ENCODE measurements at regions not wholly inside any gene's neighbourhood (a gene's known extent, or its start where the extent isn't known, plus 50 kb on each side); places are given as distances from the start of the nearest gene placed in this dataset.
"Not testable (repeated sequence)": the region's sequence is repeated elsewhere in the genome, so short reads cannot be mapped to it uniquely, and the experiment has no call there.

DNA sequence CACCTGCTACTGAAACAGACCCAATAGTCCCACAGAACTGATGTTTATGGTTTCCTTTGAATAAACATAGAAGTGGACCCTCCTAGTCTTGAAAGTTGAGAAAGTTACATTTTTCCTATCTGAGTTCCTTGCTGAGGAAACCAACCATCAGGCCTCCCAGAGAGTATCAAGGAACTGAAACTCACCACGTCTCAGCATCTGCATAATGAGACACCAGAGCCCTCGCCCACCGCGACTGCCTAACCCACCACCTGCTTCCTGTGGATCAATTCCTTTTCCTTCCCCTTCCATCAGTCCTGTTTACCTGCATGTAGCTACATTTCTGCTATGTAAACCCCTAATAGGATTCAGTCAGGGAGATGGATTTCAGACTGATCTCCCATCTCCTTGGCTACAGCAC is 443.2 kb upstream of the TMEM132C start:
- DNase-seq = no peak

DNA sequence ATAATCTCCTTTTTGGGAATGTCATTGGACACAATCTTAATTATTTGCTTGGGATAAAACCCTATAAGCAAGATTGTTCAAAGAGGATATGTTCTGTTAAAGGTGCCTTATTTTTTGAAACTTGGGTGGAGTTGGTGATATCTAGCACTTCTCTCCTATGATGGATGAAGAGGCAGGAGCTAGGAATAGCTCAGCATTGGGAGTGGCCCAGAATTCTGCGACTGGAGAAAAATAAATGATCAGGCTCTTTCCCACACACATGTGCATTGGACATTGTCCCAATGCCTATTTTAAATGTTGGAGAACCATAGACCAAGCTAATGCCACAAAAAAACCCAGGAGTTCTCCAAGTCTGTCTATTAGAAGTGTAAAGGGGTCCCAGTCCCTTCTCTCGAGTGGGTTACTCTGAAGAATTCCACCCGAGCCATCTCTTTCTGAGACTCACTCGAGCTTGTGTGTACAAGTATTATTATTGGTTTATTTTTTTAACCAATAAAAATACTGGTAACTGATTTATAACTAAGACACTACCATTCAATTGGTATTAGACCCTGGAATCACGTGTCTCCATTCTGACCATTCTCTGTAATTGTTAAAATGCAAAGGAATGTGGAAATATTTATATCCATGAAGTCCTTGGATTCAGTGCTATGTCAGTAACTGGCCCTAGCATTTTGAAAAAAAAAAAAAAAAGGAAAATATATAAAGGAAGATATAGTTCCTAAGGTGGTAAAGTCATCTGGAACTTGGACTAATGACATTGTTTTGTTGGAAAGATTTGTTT is 437.5 kb upstream of the TMEM132C start:
- DNase-seq = no peak

DNA sequence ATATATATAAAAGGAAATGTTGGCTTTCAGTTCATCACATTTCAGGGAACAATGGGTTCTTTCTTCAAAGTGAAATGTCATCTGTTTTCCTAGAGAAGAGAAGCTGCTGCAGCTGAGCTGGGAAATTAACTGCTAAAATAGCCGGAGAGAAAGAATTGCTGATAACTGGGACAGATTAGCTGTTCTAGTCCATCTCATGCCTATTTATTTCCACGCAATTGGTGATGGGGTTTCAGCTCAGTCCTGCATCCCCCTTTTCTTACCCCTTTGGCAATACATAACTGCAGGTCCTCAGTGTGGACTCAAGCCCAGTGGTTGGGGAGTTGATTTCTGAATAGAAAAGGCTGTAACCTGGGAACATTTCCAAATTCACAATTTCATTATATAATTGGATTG is 436.9 kb upstream of the TMEM132C start:
- no peak for DNase-seq

DNA sequence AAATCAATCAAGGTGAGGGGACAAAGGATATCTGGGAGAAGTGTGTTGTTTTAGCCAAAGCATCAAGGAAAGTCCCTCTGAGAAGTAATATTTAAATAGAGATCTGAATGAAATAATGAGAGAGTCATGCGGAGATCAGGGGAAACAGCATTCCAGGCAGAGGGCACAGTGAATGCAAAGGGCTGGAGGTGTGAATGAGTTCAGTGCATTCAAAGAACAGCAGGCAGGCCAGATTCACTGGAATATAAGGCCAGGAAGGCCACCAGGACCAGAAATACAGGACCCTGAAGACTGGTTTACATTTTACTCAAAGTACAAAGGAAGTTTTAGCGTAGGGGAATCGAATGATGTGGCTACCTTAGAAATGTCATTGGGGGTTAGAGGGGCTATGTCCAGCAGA is 436.2 kb upstream of the TMEM132C start:
- DNase-seq = no peak

DNA sequence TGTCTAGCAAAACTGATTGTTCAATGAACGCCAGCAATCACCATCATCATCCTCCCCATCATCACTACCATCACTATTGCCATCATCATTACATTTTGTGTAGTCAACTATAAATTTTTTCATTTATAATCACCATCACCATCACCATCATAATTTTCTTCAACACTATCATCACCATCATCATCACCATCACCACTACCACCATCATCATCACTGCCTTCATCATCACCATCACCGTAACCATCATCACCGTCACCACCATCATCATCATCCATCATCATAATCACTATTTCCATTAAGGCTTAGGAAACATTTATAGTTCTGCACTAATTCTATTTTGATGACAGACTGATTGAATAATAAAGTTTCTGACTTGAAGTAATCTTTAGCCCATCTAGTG is 434.8 kb upstream of the TMEM132C start:
- no peak for DNase-seq

DNA sequence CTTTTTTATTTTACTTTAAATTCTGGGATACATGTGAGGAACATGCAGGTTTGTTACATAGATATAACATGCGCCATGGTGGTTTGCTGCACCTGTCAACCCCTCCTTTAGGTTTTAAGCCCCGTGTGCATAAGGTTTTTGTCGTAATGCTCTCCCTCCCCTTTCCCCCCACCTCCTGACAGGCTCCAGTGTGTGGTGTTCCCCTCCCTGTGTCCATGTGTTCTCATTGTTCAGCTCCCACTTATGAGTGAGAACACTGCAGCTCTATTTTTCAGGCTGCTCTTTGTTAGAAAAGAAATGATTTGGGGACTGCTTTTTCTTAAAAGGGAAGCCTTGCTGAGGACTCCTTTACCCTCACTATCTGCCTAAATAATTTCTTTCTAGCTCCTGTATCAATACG is 430.2 kb upstream of the TMEM132C start:
- DNase-seq = not testable (repeated sequence)

DNA sequence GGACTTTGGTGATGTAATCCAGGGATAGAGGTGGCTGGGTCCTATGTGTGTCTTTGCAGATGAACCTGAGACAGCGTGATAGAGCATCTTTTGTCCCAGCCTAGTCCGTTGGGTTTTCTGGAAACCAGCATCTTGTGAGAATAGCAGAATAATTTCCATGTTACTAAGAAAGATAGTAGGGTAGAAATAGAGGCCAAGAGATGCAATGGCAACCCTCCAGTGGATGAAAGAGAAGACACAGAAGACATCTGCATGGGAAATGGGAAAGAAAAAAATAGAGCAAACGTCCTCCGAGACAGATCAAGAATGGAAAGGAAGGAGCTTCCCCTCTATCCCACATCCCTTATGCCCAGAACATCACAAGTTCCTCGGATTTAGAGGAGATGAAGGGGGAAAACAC is 409.3 kb upstream of the TMEM132C start:
- DNase-seq = no peak

DNA sequence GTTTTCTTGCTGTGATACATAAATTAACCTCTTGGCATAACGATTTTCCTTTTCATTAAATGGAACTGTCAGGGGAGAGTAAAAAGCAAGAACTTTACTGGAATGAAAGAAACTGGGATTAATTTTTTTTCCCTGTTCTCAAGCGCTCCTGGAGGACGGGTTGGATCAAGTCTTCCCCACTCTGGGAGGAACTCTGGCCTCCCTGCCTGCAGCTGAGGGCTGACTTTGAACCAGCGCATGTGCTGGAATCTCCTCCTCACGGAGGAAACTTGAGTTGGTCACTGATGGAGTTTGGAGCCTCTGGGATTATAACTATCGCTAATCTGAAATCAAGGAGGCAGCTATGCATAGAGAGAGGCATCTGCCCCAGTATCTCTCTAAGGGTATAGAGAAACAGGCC is 406.4 kb upstream of the TMEM132C start:
- DNase-seq = no peak

DNA sequence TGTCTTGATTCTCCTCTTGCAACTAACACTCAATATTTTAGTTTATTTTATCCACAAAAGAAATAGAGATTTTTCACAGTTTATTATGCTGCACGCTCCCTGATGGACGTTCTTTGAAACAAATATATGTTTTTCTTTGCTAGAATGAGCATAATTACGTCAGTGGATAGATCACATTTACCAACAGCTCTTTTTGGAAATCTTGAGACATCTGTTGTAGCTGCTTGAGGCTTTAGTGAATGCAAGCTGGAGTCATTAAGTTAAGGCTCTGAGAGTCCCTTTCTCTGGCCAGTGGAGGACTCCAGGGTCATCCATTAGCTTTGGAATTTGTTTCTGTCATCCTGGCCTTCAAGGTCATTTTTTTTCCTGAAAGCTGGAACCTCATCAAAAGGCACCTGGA is 405.6 kb upstream of the TMEM132C start:
- DNase-seq = no peak

DNA sequence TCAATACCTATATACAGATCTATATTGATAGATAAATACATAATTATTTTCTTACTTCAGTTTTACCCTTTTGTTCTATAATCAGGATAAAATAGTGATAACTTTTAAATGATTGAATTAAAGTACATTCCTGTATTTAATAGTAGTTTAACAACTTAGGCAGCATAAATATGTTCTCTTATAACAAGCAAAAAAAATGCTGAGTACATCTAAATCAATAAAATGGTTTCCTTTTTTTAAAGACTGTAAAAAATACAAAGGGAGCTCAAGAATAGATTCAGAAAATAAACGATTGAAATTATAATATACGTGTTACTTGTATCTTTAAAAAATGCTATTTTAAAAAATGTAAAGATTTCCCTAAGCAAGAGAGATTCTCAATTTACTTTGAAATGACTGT is 393.7 kb upstream of the TMEM132C start:
- DNase-seq = no peak

DNA sequence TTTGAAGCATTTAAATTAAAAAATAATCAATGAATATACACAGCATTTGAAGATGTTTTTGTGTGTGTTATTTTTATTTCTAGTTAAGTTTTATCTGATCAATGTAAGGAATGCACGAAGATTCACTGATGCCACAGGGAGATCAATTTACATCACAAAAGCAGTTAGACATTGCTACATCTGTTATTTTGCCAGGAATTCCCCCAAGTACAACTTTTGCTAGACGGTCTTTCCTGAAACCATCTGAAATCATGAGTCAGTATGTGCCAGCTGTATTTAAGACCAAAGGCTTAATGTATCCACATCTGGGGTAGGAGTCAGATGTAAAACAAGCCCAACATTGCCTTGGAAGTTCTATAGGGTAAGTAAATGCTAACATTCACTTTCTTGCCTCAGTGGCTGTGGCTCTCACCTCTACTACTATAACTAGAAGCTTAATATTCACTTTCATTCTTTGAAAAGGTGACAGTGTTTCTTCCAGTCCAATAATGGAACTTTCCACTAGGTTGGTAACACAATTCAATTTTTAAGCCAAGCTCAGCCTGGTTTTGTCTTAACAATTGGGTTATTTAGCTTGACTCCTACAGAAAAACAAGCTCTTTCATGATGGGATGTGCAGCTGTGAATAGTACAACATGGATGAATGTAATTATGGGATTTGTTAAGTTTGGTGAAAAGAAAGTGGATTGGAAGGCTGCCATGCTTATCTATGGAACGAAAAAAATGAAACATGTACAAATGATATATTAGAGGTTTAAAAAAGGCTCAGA is 385.4 kb upstream of the TMEM132C start:
- DNase-seq = no peak

DNA sequence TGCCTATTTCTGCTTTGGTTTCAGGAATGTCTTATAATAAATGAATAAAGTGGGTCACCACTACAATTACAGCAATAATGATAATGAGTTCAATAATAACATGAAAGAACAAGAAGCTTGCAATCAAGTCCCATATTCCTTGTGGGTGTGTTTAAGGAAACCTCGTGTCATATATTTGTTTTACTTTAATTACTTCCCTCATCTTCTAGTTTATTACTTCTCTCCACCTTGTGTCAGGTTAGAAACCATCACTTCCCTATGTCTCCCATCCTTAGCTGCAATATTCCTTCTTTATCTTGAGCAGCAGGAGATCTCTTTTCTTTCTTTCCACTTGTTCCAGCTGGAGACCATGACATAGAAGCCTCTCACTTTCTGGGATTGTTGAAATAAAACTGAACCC is 384.0 kb upstream of the TMEM132C start:
- no peak for DNase-seq

DNA sequence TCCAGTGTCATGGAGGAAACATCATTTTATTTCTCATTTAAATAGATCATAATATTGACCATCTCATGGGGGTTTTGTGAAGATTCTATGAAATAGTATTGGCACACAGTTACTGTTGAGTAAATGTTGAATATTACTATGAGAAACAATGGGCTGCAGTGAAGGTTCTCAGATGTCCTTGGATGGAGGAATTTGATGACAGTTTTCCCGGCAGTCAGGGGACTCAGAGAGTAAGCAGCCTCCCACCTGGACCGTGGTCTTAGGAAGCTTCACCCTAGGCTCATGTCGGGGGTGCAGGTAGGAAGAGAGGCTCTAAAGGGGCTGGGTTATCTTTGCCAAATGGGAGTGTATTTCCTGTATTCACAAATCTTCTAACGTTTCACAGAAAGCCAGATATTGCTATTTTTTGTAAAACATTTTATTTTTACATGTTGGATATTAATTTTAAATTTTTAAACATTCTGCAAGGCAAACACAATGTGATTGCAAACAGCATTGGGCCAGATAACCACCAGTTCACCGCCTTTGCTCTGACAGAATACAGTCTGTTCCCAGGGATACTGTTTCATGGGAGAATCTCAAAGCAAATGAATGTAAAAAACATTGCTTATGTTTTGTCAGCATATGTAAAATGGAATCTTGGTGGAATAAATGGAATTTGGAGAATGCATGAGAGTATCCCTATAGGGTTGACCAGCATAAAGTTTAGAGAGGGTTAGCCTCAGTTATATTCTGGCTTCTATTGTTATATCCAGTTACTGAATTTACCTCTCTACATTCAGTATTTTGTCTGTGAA is 380.8 kb upstream of the TMEM132C start:
- DNase-seq = no peak

DNA sequence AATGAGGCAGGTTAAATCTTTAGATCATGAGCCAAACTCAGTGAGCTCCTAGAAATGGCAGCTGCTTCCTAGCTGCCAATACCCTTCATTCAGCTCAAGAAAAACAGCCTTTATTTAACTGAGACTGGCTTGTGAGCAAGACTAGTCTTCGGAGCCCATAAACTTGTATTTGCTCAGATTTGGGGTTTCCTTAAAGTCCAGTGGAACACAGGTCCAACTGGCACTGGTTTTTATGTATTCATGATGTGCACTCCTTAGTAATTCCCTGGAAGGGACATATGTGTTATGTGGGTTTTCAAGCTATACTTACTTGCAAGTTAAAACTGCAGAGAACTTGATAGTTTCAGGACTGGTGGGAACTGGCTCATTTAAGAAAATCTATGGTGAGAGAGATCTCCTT is 380.1 kb upstream of the TMEM132C start:
- no peak for DNase-seq

DNA sequence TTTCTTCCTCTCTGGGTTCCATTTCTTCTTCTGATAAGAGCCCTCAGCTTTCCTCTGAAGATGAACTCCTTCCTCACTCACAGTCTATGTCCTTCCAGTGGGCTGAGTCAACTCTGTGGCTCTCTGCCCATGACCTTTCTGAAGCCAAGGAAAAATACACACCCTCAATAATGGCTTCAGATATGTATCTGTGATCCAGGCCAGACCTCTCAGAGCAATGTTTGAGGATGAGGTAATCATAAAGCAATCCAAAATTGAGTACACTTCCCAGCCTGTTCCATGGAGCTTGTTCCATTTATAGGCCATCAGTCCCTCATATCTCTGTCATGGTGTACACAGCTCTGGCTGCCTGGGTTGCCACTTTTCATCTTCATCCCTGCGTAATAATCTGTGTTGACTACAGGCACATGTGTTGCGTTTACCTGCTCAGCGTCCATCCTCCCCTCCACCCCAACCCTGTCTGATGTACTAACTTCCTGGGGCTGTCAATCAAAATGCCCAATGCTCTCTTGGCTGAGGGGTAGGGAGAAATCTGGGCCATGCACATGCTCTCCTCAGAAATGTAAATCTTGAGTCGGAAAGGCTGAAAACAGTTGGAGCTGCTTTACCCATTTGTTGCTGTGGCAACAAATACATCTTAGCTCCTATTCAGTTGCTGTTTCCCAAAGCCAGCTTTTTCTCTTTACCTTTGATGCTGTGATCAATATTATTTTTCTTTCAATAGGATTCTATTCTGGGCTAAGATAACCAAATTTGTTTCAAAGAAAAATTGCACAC is 377.8 kb upstream of the TMEM132C start:
- no peak for DNase-seq

DNA sequence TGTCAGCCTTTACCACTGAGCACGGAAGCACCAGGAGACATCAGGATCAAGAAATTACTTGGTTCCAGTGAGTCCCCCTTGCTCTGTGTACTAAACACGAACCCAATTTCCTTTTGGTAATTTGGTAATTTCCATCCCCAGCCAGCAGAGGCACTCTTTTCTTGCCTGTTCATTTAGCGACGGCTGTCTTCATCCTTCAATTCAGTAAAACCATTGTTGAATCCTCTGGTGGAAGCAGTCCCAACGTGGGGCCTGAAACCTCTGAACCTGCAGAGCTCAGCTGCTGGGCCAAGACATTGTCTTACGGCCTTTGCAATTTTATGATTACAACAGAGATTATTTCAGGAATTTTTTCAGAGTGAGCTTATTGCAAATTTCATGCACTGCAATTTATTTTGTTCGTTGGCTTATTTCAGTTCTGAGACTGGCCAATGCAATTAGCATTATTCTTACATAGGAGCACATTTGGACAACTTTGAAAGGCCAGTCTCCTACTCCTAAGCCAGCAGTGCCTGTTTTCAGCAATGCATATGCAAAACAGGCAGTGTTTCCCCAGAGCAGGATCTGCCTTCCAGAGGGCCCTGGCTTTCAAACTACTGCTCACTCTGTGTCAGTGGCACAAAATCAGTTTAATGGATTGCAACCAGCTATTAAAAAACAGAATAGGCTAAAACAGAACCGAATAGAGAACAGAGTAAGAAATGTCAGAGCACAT is 372.9 kb upstream of the TMEM132C start:
- no peak for DNase-seq

DNA sequence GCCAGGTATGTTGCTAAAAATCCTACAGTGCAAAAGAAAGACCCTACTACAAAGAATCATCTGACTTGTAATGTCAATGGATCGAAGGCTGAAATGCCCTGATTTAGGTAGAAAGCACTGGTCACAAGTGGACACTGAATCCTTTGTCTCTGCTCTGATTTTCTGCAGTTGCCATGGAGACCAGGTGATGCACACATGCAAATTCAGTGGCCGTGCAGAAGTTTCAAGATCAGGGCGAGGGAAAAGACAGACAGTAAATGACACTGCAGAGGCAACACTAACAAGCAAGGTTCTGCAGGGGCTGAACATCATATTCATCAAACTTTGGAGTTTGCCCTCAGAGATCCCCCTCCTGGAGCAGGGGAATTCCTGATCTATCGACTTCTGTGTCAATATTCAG is 370.3 kb upstream of the TMEM132C start:
- DNase-seq = no peak

DNA sequence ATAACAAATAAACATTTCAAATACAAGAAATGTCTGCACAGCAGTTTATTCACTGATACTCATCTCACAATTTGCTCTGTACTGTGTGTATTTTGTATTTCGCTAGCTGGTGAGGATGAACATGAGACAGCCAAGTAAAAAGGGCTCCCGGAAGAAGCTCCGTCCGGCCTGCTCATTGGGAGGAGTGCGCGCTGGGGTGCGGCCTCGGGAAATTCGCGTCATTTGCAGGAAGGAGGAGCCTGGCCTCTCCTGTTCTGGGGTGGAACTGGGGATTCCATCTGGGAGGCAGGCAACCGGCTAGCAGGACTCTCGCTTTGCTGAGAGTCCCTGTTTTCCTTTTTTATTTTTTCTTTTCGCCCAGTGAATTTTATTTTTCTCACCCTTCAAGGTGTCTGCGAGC is 368.4 kb upstream of the TMEM132C start:
- no peak for DNase-seq

DNA sequence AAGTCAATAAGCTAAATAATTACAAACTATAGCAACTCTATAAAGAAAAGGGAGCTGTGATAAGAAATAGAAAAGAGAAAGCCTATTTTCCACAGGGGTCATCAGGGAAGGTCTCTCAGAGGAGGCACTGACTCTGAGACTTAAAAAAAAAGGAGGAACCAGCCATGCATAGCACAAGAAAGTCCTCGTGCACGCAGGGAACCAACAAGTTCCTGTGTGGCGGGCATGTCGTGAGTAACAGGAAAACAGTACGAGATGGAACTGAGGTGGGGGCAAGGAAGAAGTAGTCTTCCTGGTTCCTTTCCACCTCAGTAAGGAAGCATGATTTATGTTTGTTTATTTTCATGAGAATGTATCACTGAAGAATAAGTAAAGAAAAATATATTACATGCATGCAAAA is 367.0 kb upstream of the TMEM132C start:
- no peak for DNase-seq

DNA sequence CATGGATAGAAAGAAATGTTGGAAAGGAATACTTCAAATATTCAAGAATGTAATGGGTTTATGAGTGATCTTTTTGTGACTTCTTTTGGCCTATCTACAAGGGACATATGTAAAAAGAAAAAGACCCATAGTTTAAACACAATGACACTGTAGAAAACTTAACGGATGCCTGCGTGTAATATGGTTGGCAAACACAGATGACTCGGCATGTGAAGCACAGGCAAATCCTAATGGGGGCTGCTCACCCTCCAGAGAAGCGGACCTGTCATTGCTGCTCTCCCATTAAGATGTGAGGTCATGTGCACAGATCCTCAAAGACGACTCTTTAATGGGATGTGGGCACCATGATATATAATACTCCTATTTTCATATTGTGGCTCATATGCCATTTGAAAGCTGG is 366.6 kb upstream of the TMEM132C start:
- DNase-seq = no peak

DNA sequence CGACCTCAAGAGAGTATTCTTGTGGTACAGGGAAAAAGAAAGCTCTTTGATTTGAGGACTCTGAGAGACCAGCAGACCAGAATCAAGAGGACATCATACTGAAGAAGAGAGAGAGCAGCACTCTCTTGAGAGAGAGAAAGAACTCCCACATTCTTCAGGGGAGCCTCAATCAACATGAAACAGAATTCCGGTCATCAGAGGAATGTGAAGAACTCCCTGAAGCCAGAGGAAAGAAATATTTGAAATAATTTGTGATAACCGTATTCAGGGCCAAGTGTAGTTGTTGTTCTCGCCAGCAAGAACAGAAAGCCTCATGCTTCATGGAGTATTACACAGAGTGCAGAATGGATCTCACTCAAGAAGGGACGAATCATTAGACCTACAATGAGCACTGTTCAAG is 363.8 kb upstream of the TMEM132C start:
- no peak for DNase-seq

DNA sequence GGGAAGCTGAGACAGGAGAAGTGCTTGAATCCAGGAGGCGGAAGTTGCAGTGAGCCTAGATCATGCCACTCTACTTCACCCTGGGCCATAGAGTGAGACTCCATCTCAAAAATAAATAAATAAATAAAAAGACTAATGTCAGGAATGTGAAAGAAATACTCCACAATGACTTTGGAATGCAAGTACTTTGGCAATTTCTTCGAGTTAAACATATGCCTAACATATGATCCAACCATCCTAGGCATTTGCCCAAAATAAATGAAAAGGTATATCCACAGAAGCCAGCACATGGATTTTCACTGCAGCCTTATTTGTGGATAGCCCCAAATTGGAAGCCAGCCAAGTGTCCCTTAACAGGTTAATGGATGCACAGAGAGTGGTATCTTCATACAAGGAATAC is 357.9 kb upstream of the TMEM132C start:
- DNase-seq = no peak

Measured in COR-L47 (cell line).